Endothelial cell of umbilical vein (primary cell): ENCODE measurements at regions not wholly inside any gene's neighbourhood (a gene's known extent, or its start where the extent isn't known, plus 50 kb on each side); places are given as distances from the start of the nearest gene placed in this dataset.

Experiments
- BruUV-seq: library from RNA; stranded (reverse); fragments of 400-500 nt; replicated peaks from 2 replicates; lab custom pipeline; 2021; lab: Mats Ljungman, UMichigan
- CTCF ChIA-PET: fragments of 300-600, 350-600 bp; sonication (Branson Sonifier 250); formaldehyde crosslinking; loops from one replicate; lab custom pipeline; 2021; ENCODE audit warnings: antibody characterized with exemption, inconsistent platforms; lab: Charles Lee
- POLR2A ChIA-PET: fragments of 300-600, 350-600 bp; sonication (Branson Sonifier 250); formaldehyde crosslinking; loops from one replicate; lab custom pipeline; 2021; ENCODE audit warnings: antibody characterized with exemption, inconsistent platforms; lab: Charles Lee
- DNase-seq: peaks from one replicate; pipeline ENCODE4 v3.0.0-alpha.2; 2011; ENCODE audit warnings: low read depth, low spot score
- FAIRE-seq: peaks from 2 replicates; lab custom pipeline; 2011; peaks lifted over from hg19 to GRCh38; lab: Jason Lieb, UNC
- H2AFZ ChIP-seq: 2 replicates; pipeline ENCODE4 v1.6.0; 2012; ENCODE audit warnings: low read depth, low read length, control low read depth, inconsistent platforms
- H3K27ac ChIP-seq: 2 replicates; pipeline ENCODE4 v1.5.1; 2011; ENCODE audit warnings: low read depth, mild to moderate bottlenecking, control low read depth, low read length, moderate library complexity; ENCODE audit not compliant: insufficient read depth
- H3K27me3 ChIP-seq, 2 experiments: 2 replicates each; pipeline versions ENCODE4 v1.6.0 to v1.6.1; 2011; ENCODE audit warnings: low read length in 2 of 2, mixed read lengths in 1 of 2; ENCODE audit not compliant: control insufficient read depth in 2 of 2, insufficient read depth in 2 of 2
- H3K36me3 ChIP-seq, 2 experiments: 2 replicates in 1 of 2; 3 replicates in 1 of 2; pipeline ENCODE4 v1.5.1; 2011; ENCODE audit warnings: low read length in 2 of 2, mild to moderate bottlenecking in 1 of 2, moderate library complexity in 1 of 2; ENCODE audit not compliant: control insufficient read depth in 2 of 2, insufficient read depth in 2 of 2; ENCODE audit errors: extremely low read depth in 1 of 2
- H3K4me1 ChIP-seq: 3 replicates; pipeline ENCODE4 v1.5.1; 2011; ENCODE audit warnings: mild to moderate bottlenecking, low read length; ENCODE audit not compliant: control insufficient read depth, insufficient read depth; ENCODE audit errors: extremely low read depth
- H3K4me2 ChIP-seq: 2 replicates; pipeline ENCODE4 v1.6.1; 2011; ENCODE audit warnings: low read length, control low read depth, mixed read lengths; ENCODE audit not compliant: insufficient read depth
- H3K4me3 ChIP-seq, 3 experiments: fragments of 200-600 bp in 1 of 3; sonication (generic), shearing (Covaris generic) in 1 of 3; replicated peaks in 1 of 3; 2 replicates each; pipeline ENCODE4 v1.5.1; 2011 to 2016; ENCODE audit warnings: control low read depth in 3 of 3, low read length in 3 of 3, mild to moderate bottlenecking in 2 of 3, inconsistent platforms in 1 of 3, low read depth in 1 of 3, moderate library complexity in 1 of 3; ENCODE audit not compliant: insufficient read depth in 1 of 3
- H3K79me2 ChIP-seq: 2 replicates; pipeline ENCODE4 v1.6.0; 2012; ENCODE audit warnings: low read length, inconsistent platforms; ENCODE audit not compliant: control insufficient read depth, insufficient read depth
- H3K9ac ChIP-seq: replicated peaks from 2 replicates; pipeline ENCODE3; 2011; ENCODE audit warnings: low read length, control low read depth; ENCODE audit not compliant: insufficient read depth; ENCODE audit errors: extremely low read depth
- H3K9me1 ChIP-seq: replicated peaks from 3 replicates; pipeline ENCODE4 v1.6.0; 2011; ENCODE audit warnings: mild to moderate bottlenecking, low read length; ENCODE audit not compliant: control insufficient read depth, insufficient read depth; ENCODE audit errors: extremely low read depth
- H3K9me3 ChIP-seq: replicated peaks from 2 replicates; pipeline ENCODE4 v1.5.1; 2012; ENCODE audit warnings: low read length, inconsistent platforms; ENCODE audit not compliant: control insufficient read depth, insufficient read depth
- H4K20me1 ChIP-seq: replicated peaks from 2 replicates; pipeline ENCODE3; 2011; ENCODE audit warnings: mild to moderate bottlenecking, low read length; ENCODE audit not compliant: control insufficient read depth, insufficient read depth; ENCODE audit errors: extremely low read depth
- EZH2 ChIP-seq: IDR thresholded peaks from 2 replicates; pipeline ENCODE4 v1.6.1; 2012; ENCODE audit warnings: borderline replicate concordance, low read depth, mild to moderate bottlenecking, moderate library complexity, low read length, inconsistent platforms; ENCODE audit not compliant: severe bottlenecking
- FOS ChIP-seq: IDR thresholded peaks from 2 replicates; pipeline ENCODE4 v1.6.1; 2011; ENCODE audit warnings: mild to moderate bottlenecking, low read length, moderate library complexity, borderline replicate concordance; ENCODE audit not compliant: insufficient read depth
- GATA2 ChIP-seq: IDR thresholded peaks from 2 replicates; pipeline ENCODE4 v1.7.0; 2011; ENCODE audit warnings: low read depth, mild to moderate bottlenecking, moderate library complexity, mixed read lengths, low read length; ENCODE audit not compliant: insufficient read length, insufficient read depth
- JUN ChIP-seq: IDR thresholded peaks from 2 replicates; pipeline ENCODE4 v1.6.1; 2011; ENCODE audit warnings: borderline replicate concordance, low read depth; ENCODE audit not compliant: insufficient read length, insufficient read depth
- MYC ChIP-seq: IDR thresholded peaks from one replicate; pipeline ENCODE4 v1.6.1; 2011; ENCODE audit warnings: mild to moderate bottlenecking, low read depth, low read length
- POLR2A ChIP-seq: IDR thresholded peaks from 2 replicates; pipeline ENCODE4 v1.6.1; 2012; ENCODE audit warnings: low read depth, mild to moderate bottlenecking, control low read depth, low read length
- POLR2AphosphoS5 ChIP-seq: IDR thresholded peaks from 2 replicates; pipeline ENCODE4 v1.6.1; 2012; ENCODE audit warnings: low read depth, mild to moderate bottlenecking, control low read depth, low read length, moderate library complexity; ENCODE audit not compliant: insufficient read depth
- dilution Hi-C: fragments of 300-500 bp; cut with MboI; formaldehyde crosslinking; loops from one replicate; pipeline ENCODE4 v1.15.0; 2019; ENCODE audit warnings: low sequenced_read_pairs; ENCODE audit not compliant: extremely low pct_ligation_motif_present
- intact Hi-C: fragments of 100-400 bp; cut with micrococcal nuclease; formaldehyde crosslinking; loops from one replicate; pipeline ENCODE4 v1.10.0; 2022
- TF ChIP-seq, protein P1 (sequence below), 2 donors: IDR thresholded peaks; 1 replicate in 1 of 2; 2 replicates in 1 of 2; pipeline ENCODE4 v1.5.1; 2011; ENCODE audit warnings: low read length in 2 of 2, mild to moderate bottlenecking in 2 of 2, moderate library complexity in 2 of 2, control low read depth in 1 of 2, inconsistent platforms in 1 of 2, low read depth in 1 of 2; ENCODE audit not compliant: insufficient read depth in 1 of 2; ENCODE audit errors: extremely low read depth in 1 of 2
- TF ChIP-seq, protein P2 (sequence below): IDR thresholded peaks from 2 replicates; pipeline ENCODE4 v1.6.1; 2011; ENCODE audit not compliant: insufficient read depth, insufficient read length

DNA sequence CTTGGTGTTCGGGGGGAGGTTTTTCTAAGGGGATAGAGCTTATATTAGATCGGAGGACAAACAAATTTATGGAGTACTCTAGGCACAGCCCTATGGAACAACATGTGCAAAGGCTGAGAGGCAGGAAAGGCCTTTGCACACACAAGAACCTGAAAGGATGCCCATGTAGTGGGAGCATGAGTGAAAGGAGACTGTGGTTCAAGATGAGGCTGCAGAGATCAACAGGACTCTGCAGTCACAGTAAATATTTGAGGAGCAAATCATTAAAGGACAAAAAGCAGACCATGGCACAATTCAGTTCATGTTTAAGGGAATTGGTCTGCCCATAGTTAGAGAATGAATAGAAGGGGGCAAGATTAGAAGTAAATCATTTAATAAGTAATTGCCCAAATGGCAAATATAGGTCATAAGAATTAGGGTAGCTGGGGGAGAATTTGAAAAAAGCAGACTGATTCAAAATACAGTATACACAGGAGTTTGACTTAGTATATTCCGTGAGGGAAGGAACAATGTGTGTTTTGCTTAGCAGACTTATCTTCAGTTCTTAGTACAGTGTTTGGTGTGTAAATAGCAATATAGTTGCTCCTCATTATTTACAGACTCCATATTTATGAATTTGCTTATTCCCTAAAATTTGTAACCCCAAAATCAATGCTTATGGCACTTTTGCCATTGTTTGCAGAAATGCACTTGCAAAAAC lies 268.1 kb downstream of the SEC16B start:
- intact Hi-C loops: no loop called here
- no peak overlapping the region for H3K4me2 ChIP-seq
- no peak for DNase-seq
- H3K9me3 ChIP-seq: no peaks in the 10 kb centered on the region
- no peak overlapping the region for H2AFZ ChIP-seq
- FAIRE-seq: no peak
- no peaks in the 10 kb centered on the region for H3K4me1 ChIP-seq
- no peaks in the 10 kb centered on the region for H3K27me3 ChIP-seq
- ChIA-PET POLR2A (no interaction called here), CTCF (no interaction called here)
- H3K4me3 ChIP-seq: no peak overlapping the region
- dilution Hi-C loops: no loop called here
- BruUV-seq: no TSS peak
- no peaks in the 10 kb centered on the region for H4K20me1 ChIP-seq
- H3K36me3 ChIP-seq: no peaks in the 10 kb centered on the region
- no peaks in the 10 kb centered on the region for H3K9me1 ChIP-seq
- TF ChIP-seq, protein P1, sequence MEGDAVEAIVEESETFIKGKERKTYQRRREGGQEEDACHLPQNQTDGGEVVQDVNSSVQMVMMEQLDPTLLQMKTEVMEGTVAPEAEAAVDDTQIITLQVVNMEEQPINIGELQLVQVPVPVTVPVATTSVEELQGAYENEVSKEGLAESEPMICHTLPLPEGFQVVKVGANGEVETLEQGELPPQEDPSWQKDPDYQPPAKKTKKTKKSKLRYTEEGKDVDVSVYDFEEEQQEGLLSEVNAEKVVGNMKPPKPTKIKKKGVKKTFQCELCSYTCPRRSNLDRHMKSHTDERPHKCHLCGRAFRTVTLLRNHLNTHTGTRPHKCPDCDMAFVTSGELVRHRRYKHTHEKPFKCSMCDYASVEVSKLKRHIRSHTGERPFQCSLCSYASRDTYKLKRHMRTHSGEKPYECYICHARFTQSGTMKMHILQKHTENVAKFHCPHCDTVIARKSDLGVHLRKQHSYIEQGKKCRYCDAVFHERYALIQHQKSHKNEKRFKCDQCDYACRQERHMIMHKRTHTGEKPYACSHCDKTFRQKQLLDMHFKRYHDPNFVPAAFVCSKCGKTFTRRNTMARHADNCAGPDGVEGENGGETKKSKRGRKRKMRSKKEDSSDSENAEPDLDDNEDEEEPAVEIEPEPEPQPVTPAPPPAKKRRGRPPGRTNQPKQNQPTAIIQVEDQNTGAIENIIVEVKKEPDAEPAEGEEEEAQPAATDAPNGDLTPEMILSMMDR (IDR thresholded peaks at IDR 0.05; ENCODE audit: extremely low read depth in 1 of 2, insufficient read depth in 1 of 2, low read depth in 1 of 2, low read length in 2 of 2): no peak
- no peak for TF ChIP-seq POLR2AphosphoS5
- no peak for TF ChIP-seq FOS
- no peak for TF ChIP-seq MYC
- no peak for TF ChIP-seq EZH2
- no peak overlapping the region for H3K9ac ChIP-seq
- H3K79me2 ChIP-seq: no peaks in the 10 kb centered on the region
- H3K27ac ChIP-seq: no peak overlapping the region

DNA sequence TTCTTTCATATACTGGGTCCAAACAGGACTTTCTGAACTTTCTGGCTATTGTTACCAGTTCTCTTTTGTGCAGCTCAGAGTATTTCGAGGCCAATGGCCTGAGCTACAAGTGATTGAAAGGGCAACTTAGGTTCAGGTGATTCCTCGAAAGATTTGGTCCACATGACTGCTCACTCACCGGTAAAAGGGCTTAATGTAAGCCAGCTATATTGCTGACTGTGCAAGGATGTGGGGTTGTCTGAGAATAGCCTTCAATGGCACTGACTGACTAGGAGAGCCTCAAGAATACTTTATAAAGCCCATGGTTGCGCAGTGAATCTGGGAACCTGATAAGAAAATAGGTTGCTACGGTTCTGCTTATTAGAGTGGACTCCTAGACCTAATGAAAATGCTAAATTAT lies 269.0 kb downstream of the SEC16B start:
- H3K4me2 ChIP-seq: no peak overlapping the region

More for the DNA sequence above, 269.0 kb downstream of the SEC16B start:
- BruUV-seq: no TSS peak
- TF ChIP-seq EZH2 (no peak), GATA2 (no peak), FOS (no peak), MYC (no peak), POLR2AphosphoS5 (no peak), JUN (no peak), POLR2A (no peak)
- TF ChIP-seq, protein P1 (IDR thresholded peaks at IDR 0.05; ENCODE audit: extremely low read depth in 1 of 2, insufficient read depth in 1 of 2, low read depth in 1 of 2, low read length in 2 of 2): no peak
- TF ChIP-seq, protein P2, sequence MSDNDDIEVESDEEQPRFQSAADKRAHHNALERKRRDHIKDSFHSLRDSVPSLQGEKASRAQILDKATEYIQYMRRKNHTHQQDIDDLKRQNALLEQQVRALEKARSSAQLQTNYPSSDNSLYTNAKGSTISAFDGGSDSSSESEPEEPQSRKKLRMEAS: no peak
- FAIRE-seq (no peak), DNase-seq (no peak)
- POLR2A ChIA-PET: no interaction called here
- Histone ChIP-seq H3K9me3 (no peaks in the 10 kb centered on the region), H3K27me3 (no peaks in the 10 kb centered on the region), H3K27ac (no peak overlapping the region), H3K36me3 (no peaks in the 10 kb centered on the region), H4K20me1 (no peaks in the 10 kb centered on the region), H3K4me1 (no peaks in the 10 kb centered on the region), H3K9ac (no peak overlapping the region), H3K79me2 (no peaks in the 10 kb centered on the region), H2AFZ (no peak overlapping the region), H3K9me1 (no peaks in the 10 kb centered on the region), H3K4me3 (no peak overlapping the region)
- CTCF ChIA-PET: no interaction called here
- intact Hi-C loops: no loop called here
- dilution Hi-C loops: no loop called here
